Tibial artery (tissue), 4 donors: ENCODE measurements at regions not wholly inside any gene's neighbourhood (a gene's known extent, or its start where the extent isn't known, plus 50 kb on each side); places are given as distances from the start of the nearest gene placed in this dataset.

Experiments
- DNase-seq, 2 donors: peaks; one replicate each; pipeline ENCODE4 v3.0.0-alpha.2; 2019
- H3K27ac ChIP-seq, 2 donors: fragments of 200-600 bp; sonication (generic) in 1 of 2; 1 replicate in 1 of 2; 2 replicates in 1 of 2; pipeline ENCODE4 v1.5.1; 2018 to 2019; ENCODE audit warnings: mild to moderate bottlenecking in 1 of 2
- H3K27me3 ChIP-seq, 2 donors: fragments of 200-600 bp; sonication (generic) in 1 of 2; one replicate each; pipeline versions ENCODE4 v1.5.1 to v1.6.0; 2016 to 2019
- H3K36me3 ChIP-seq, 3 donors: fragments of 200-600 bp; sonication (generic) in 2 of 3; one replicate each; pipeline ENCODE4 v1.5.1; 2016 to 2019; ENCODE audit warnings: mild to moderate bottlenecking in 2 of 3
- H3K4me1 ChIP-seq, 4 donors: fragments of 200-600 bp; sonication (generic) in 2 of 4; 1 replicate in 3 of 4; 2 replicates in 1 of 4; pipeline ENCODE4 v1.5.1; 2016 to 2019
- H3K4me3 ChIP-seq, 2 donors: fragments of 200-600 bp; sonication (generic) in 1 of 2; 1 replicate in 1 of 2; 2 replicates in 1 of 2; pipeline ENCODE4 v1.5.1; 2018 to 2019; ENCODE audit warnings: mild to moderate bottlenecking in 2 of 2
- H3K9me3 ChIP-seq, 3 donors: fragments of 200-600 bp; sonication (generic) in 1 of 3; one replicate each; pipeline ENCODE4 v1.5.1; 2016 to 2019
- CTCF ChIP-seq, 2 experiments: fragments of 200-600 bp in 1 of 2; fragments of 450-650 bp in 1 of 2; IDR thresholded peaks; one replicate each; pipeline ENCODE4 v1.5.1; 2017 to 2019; ENCODE audit warnings: antibody characterized with exemption in 2 of 2, mild to moderate bottlenecking in 1 of 2, moderate library complexity in 1 of 2
- intact Hi-C: fragments of 100-400 bp; cut with DNase I; formaldehyde crosslinking; loops from one replicate; pipeline ENCODE4 v1.15.0; 2023; ENCODE audit warnings: low total_unique reads

DNA sequence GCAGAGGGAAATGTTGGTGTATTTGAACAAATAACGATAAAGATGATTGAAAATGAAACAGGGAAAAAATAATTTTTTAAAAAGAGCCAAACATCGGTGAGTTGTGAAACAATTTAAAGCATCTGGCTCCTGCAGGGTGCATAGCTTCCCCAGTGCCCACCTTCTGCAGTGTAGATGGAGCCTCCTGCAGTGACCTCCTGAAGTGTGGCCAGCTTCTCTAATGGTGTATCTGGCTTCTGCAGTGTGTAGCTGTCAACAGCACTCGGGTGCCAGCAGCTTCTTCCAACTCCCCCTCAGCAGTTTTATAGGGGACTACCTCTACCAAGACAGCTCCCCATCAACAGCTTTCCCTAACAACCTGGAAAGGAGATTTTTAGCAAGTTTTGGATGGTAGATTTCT, 279.4 kb upstream of the SEMA6A start:
- H3K27me3 ChIP-seq, result no peaks in the 10 kb centered on the region
- no peak for DNase-seq
- H3K27ac ChIP-seq, result no peak overlapping the region
- H3K9me3 ChIP-seq, result no peaks in the 10 kb centered on the region
- TF ChIP-seq CTCF (IDR thresholded peaks at IDR 0.05), result no peak
- intact Hi-C loops, result no loop called here
- H3K36me3 ChIP-seq, result no peaks in the 10 kb centered on the region
- no peaks in the 10 kb centered on the region for H3K4me1 ChIP-seq
- no peak overlapping the region for H3K4me3 ChIP-seq

DNA sequence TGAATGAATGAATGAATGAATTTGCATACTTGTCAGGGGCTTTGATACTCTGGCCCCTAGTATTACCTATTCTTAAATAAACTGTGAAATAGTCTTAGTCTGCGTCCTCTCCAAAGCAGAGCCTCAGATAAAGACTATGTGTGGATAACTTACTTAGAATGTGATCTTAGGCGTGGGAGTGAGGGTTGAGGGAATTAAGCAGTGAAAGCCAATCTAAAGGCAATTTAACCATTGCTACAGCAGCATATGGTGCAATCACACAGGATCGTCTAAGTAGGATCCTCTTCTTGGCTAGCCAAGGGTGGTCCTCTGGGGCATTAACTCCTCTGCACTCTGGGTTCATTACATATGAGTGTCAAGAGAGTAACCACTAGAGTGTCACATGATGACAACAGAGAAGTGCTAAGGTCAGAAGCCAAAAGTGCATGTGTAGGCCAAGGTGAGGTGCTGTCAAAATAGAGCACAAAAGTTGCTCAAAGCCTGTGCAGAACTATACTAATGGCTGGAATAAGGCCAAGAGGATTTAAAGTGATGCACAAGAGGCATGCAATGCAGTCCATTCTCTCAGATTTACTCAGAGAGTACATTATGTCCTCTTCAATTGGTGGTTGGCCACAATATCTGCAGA, 274.4 kb upstream of the SEMA6A start:
- no peak for DNase-seq
- H3K27ac ChIP-seq, result no peak overlapping the region
- no peak for TF ChIP-seq CTCF (IDR thresholded peaks at IDR 0.05)

GRCh38 chr5:116847960-116848359, 273.3 kb upstream of the SEMA6A start:
- TF ChIP-seq CTCF (IDR thresholded peaks at IDR 0.05), result no peak
- no peaks in the 10 kb centered on the region for H3K36me3 ChIP-seq
- DNase-seq, result no peak
- H3K9me3 ChIP-seq, result no peaks in the 10 kb centered on the region
- H3K4me3 ChIP-seq, result no peak overlapping the region
- no peaks in the 10 kb centered on the region for H3K4me1 ChIP-seq
- no peak overlapping the region for H3K27ac ChIP-seq
- no peaks in the 10 kb centered on the region for H3K27me3 ChIP-seq
- intact Hi-C loops, result no loop called here

More for the DNA sequence above, 274.4 kb upstream of the SEMA6A start:
- H3K4me1 ChIP-seq, result no peaks in the 10 kb centered on the region
- H3K27me3 ChIP-seq, result no peaks in the 10 kb centered on the region
- intact Hi-C loops, result no loop called here
- H3K4me3 ChIP-seq, result no peak overlapping the region
- no peaks in the 10 kb centered on the region for H3K9me3 ChIP-seq
- H3K36me3 ChIP-seq, result no peaks in the 10 kb centered on the region

- H3K27ac ChIP-seq, result no peak overlapping the region
- H3K36me3 ChIP-seq, result no peaks in the 10 kb centered on the region
Measured at GRCh38 chr5:116844015-116844414, 269.4 kb upstream of the SEMA6A start.

DNA sequence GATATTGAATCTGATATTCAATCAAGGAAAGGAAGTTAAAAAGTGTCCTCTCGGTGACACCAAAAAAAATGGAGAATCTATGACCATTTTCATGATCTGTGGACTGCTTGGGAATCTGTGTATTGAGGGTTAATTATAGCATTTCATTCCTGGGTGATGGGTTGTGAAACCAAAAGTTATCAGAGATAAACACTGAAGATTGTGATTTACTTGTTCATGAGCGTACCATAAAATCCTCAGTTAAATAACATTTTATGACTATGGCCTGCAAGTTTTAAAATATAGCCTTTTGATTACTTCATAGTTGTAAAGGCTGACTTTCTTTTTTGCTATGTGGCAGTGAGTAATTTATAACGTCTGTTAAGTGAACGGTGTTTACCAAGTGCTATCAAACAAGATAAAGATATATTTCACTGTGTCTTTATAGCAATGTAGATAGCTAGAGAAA, 267.9 kb upstream of the SEMA6A start:
- no peak for TF ChIP-seq CTCF (IDR thresholded peaks at IDR 0.05)
- no peak overlapping the region for H3K4me3 ChIP-seq
- DNase-seq, result no peak
- H3K36me3 ChIP-seq, result no peaks in the 10 kb centered on the region
- no peak overlapping the region for H3K27ac ChIP-seq
- no peaks in the 10 kb centered on the region for H3K4me1 ChIP-seq
- H3K9me3 ChIP-seq, result no peaks in the 10 kb centered on the region
- intact Hi-C loops, result no loop called here
- no peaks in the 10 kb centered on the region for H3K27me3 ChIP-seq

More at GRCh38 chr5:116844015-116844414, 269.4 kb upstream of the SEMA6A start:
- intact Hi-C loops, result no loop called here
- no peak for TF ChIP-seq CTCF (IDR thresholded peaks at IDR 0.05)
- Histone ChIP-seq H3K4me3 (no peak overlapping the region), H3K4me1 (no peaks in the 10 kb centered on the region), H3K27me3 (no peaks in the 10 kb centered on the region), H3K9me3 (no peaks in the 10 kb centered on the region)
- no peak for DNase-seq

GRCh38 chr5:116841734-116842133, 267.1 kb upstream of the SEMA6A start:
- Histone ChIP-seq H3K4me1 (no peaks in the 10 kb centered on the region), H3K9me3 (no peaks in the 10 kb centered on the region), H3K27me3 (no peaks in the 10 kb centered on the region), H3K36me3 (no peaks in the 10 kb centered on the region), H3K27ac (no peak overlapping the region), H3K4me3 (no peak overlapping the region)
- no peak for TF ChIP-seq CTCF (IDR thresholded peaks at IDR 0.05)
- no peak for DNase-seq
- intact Hi-C loops, result no loop called here
